CD14-positive monocyte (primary cell): ENCODE measurements at regions not wholly inside any gene's neighbourhood (a gene's known extent, or its start where the extent isn't known, plus 50 kb on each side); places are given as distances from the start of the nearest gene placed in this dataset.

ENCODE experiments used
- DNase-seq, 3 donors: peaks; one replicate each; pipeline ENCODE4 v3.0.0-alpha.2; 2011 to 2022
- H2AFZ ChIP-seq: 2 replicates; pipeline ENCODE4 v1.6.0; 2012; ENCODE audit warnings: mild to moderate bottlenecking, low read depth, low read length, inconsistent platforms; ENCODE audit not compliant: insufficient read depth, poor library complexity, severe bottlenecking
- H3K27ac ChIP-seq, 2 donors: 1 replicate in 1 of 2; 2 replicates in 1 of 2; pipeline ENCODE4 v1.5.1; 2012 to 2013; ENCODE audit warnings: low read length in 2 of 2, control low read depth in 1 of 2, inconsistent platforms in 1 of 2, low read depth in 1 of 2, mild to moderate bottlenecking in 1 of 2
- H3K27me3 ChIP-seq, 2 donors: one replicate each; pipeline versions ENCODE4 v1.6.0 to v1.6.1; 2011 to 2013; ENCODE audit warnings: low read length in 2 of 2; ENCODE audit not compliant: control insufficient read depth in 2 of 2, insufficient read depth in 2 of 2
- H3K36me3 ChIP-seq, 2 donors: replicated peaks in 1 of 2; 1 replicate in 1 of 2; 2 replicates in 1 of 2; pipeline versions ENCODE4 v1.5.1 to v1.6.1; 2012 to 2013; ENCODE audit warnings: low read length in 2 of 2, control low read depth in 1 of 2, inconsistent platforms in 1 of 2, mild to moderate bottlenecking in 1 of 2; ENCODE audit not compliant: insufficient read depth in 2 of 2, control insufficient read depth in 1 of 2
- H3K4me1 ChIP-seq, 2 donors: 1 replicate in 1 of 2; 2 replicates in 1 of 2; pipeline versions ENCODE4 v1.5.1 to v1.6.1; 2012 to 2013; ENCODE audit warnings: low read length in 2 of 2, control low read depth in 1 of 2, inconsistent platforms in 1 of 2, mild to moderate bottlenecking in 1 of 2, moderate library complexity in 1 of 2; ENCODE audit not compliant: insufficient read depth in 2 of 2, control insufficient read depth in 1 of 2
- H3K4me2 ChIP-seq: replicated peaks from 2 replicates; pipeline ENCODE3; 2012; ENCODE audit warnings: low read length, moderate library complexity, mild to moderate bottlenecking; ENCODE audit not compliant: poor library complexity, severe bottlenecking; ENCODE audit errors: extremely low read depth
- H3K4me3 ChIP-seq, 3 experiments: fragments of 200-600 bp in 1 of 3; sonication (generic) in 1 of 3; replicated peaks in 1 of 3; 1 replicate in 2 of 3; 2 replicates in 1 of 3; pipeline ENCODE4 v1.5.1; 2011 to 2013; ENCODE audit warnings: low read length in 3 of 3, mild to moderate bottlenecking in 3 of 3, control low read depth in 2 of 3, low read depth in 2 of 3, inconsistent platforms in 1 of 3, moderate library complexity in 1 of 3
- H3K79me2 ChIP-seq: 2 replicates; pipeline ENCODE4 v1.6.0; 2012; ENCODE audit warnings: mild to moderate bottlenecking, control low read depth, inconsistent platforms, low read length, moderate library complexity; ENCODE audit not compliant: insufficient read depth
- H3K9ac ChIP-seq: 2 replicates; pipeline ENCODE4 v1.6.0; 2017; ENCODE audit warnings: low read length, mild to moderate bottlenecking; ENCODE audit not compliant: insufficient read depth, poor library complexity, severe bottlenecking
- H3K9me3 ChIP-seq, 2 donors: replicated peaks in 1 of 2; 1 replicate in 1 of 2; 2 replicates in 1 of 2; pipeline versions ENCODE4 v1.5.1 to v1.6.1; 2012 to 2013; ENCODE audit warnings: low read length in 2 of 2, control low read depth in 1 of 2; ENCODE audit not compliant: control insufficient read depth in 1 of 2, insufficient read depth in 1 of 2
- H4K20me1 ChIP-seq: 2 replicates; pipeline ENCODE4 v1.6.0; 2012; ENCODE audit warnings: mild to moderate bottlenecking, low read length, control low read depth, moderate library complexity; ENCODE audit not compliant: insufficient read depth
- H3K27ac Mint-ChIP-seq, 7 donors: one replicate each; pipeline ENCODE4 v1.8.0; 2020; ENCODE audit warnings: mild to moderate bottlenecking in 7 of 7, mixed read lengths in 7 of 7, moderate library complexity in 6 of 7, inconsistent platforms in 2 of 7
- H3K27me3 Mint-ChIP-seq, 3 donors: one replicate each; pipeline ENCODE4 v1.8.0; 2021 to 2022; ENCODE audit warnings: low read depth in 3 of 3, mild to moderate bottlenecking in 3 of 3, mixed read lengths in 3 of 3, moderate library complexity in 3 of 3, inconsistent platforms in 1 of 3
- H3K36me3 Mint-ChIP-seq, 2 donors: one replicate each; pipeline ENCODE4 v1.8.0; 2020; ENCODE audit warnings: mixed read lengths in 2 of 2, inconsistent platforms in 1 of 2, mild to moderate bottlenecking in 1 of 2
- H3K4me1 Mint-ChIP-seq: one replicate; pipeline ENCODE4 v1.8.0; 2020; ENCODE audit warnings: mild to moderate bottlenecking, mixed read lengths
- H3K4me3 Mint-ChIP-seq, 2 donors: one replicate each; pipeline ENCODE4 v1.8.0; 2020; ENCODE audit warnings: mild to moderate bottlenecking in 2 of 2, mixed read lengths in 2 of 2, moderate library complexity in 1 of 2
- H3K9me3 Mint-ChIP-seq, 7 donors: one replicate each; pipeline ENCODE4 v1.8.0; 2020 to 2022; ENCODE audit warnings: mixed read lengths in 7 of 7, mild to moderate bottlenecking in 6 of 7, moderate library complexity in 6 of 7, inconsistent platforms in 2 of 7
- CTCF ChIP-seq: fragments of 200-600 bp; IDR thresholded peaks from one replicate; pipeline ENCODE4 v1.8.0; 2022; ENCODE audit warnings: antibody characterized with exemption, mild to moderate bottlenecking
- WGBS: methylation state at CpG from one replicate; pipeline ENCODE4 v1.1.5; 2013; ENCODE audit warnings: missing lambda C conversion rate; ENCODE audit not compliant: insufficient coverage; 5-methylcytosine and 5-hydroxymethylcytosine counted together
- intact Hi-C, 2 donors: fragments of 100-400 bp; cut with micrococcal nuclease; formaldehyde crosslinking; loops; one replicate each; pipeline versions ENCODE4 v1.15.0 to v1.15.1; 2023

- Histone ChIP-seq H3K79me2 (no peaks in the 10 kb centered on the region), H3K27me3 (no peaks in the 10 kb centered on the region), H3K36me3 (no peaks in the 10 kb centered on the region), H3K9me3 (peaks cover 0 to 11% of the 10 kb centered on the region in 2 donors), H3K4me1 (no peaks in the 10 kb centered on the region), H3K4me2 (no peak overlapping the region), H3K9ac (no peak overlapping the region), H3K27ac (no peak overlapping the region), H2AFZ (no peak overlapping the region), H3K4me3 (no peak overlapping the region), H4K20me1 (no peaks in the 10 kb centered on the region)
- intact Hi-C loops, result no loop called here
- WGBS, result 55% methylated on average over 1 of the region's 2 CpGs
- no peak for TF ChIP-seq CTCF
- DNase-seq, result no peak
- Mint-ChIP-seq H3K4me1 (no peaks in the 10 kb centered on the region), H3K4me3 (no peak overlapping the region), H3K27me3 (peaks cover 0 to 1% (median 0%) of the 10 kb centered on the region in 3 donors), H3K27ac (no peak overlapping the region), H3K9me3 (peaks cover 3 to 10% (median 5%) of the 10 kb centered on the region in 7 donors), H3K36me3 (no peaks in the 10 kb centered on the region)
Observed at GRCh38 chr7:118629898-118630438, 405.5 kb downstream of the ANKRD7 start.

DNA sequence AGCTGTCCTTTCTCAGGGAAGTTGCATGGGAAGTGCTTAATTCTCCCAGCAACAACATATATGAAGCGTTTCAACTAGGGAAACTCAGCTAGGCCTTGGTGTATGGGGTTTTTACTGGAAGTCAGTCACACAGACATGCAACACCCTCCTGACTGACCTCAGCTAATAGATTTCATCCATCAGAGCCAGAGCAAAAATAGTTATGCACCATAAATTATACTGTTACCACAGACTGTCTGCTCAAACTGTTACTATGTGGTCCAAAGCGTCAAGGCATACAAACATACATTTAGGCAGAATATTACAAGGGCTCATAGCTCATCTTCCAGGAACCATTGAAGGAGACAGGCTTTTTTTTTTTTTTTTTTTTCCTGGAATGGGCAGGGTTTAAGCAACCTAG lies 417.9 kb downstream of the ANKRD7 start:
- no peak overlapping the region for H3K27ac ChIP-seq
- H3K36me3 ChIP-seq, result no peaks in the 10 kb centered on the region
- H3K27me3 Mint-ChIP-seq, result no peaks in the 10 kb centered on the region
- no peak overlapping the region for H3K27ac Mint-ChIP-seq
- H3K4me2 ChIP-seq, result no peak overlapping the region
- H3K9me3 Mint-ChIP-seq, result peaks cover 0 to 2% (median 0%) of the 10 kb centered on the region in 7 donors
- H3K4me1 ChIP-seq, result no peaks in the 10 kb centered on the region
- WGBS, result no CpG with 5 or more reads among the region's 2 CpGs
- no peaks in the 10 kb centered on the region for H3K27me3 ChIP-seq
- no peaks in the 10 kb centered on the region for H3K9me3 ChIP-seq
- H3K4me3 ChIP-seq, result no peak overlapping the region
- no peak overlapping the region for H3K4me3 Mint-ChIP-seq
- H3K9ac ChIP-seq, result no peak overlapping the region
- H3K4me1 Mint-ChIP-seq, result no peaks in the 10 kb centered on the region
- DNase-seq, result no peak
- H3K36me3 Mint-ChIP-seq, result no peaks in the 10 kb centered on the region
- intact Hi-C loops, result no loop called here
- no peaks in the 10 kb centered on the region for H3K79me2 ChIP-seq
- H4K20me1 ChIP-seq, result no peaks in the 10 kb centered on the region
- no peak overlapping the region for H2AFZ ChIP-seq
- no peak for TF ChIP-seq CTCF
